ENCODE measurements at regions not wholly inside any gene's neighbourhood (a gene's known extent, or its start where the extent isn't known, plus 50 kb on each side); places are given as distances from the start of the nearest gene placed in this dataset.

DNA sequence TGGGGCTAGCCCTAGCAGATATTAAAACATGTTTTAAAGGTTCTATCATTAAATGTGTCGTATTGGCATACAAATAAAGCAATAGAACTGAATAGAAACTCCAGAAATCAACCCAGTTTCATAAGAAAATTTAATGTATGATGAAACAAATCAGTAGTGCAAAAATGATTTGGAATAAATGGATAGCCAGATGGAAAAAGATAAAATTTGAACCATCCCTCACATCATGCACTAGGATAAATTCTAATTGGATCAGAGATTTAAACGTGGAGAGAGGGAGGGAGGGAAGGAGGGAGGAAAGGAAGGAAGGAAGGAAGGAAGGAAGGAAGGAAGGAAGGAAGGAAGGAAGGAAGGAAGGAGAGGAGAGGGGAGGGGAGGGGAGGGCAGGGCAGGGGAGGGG, 235.3 kb downstream of the SEC61B start:
- 56 to 61% methylated on average over 2 of the region's 2 CpGs for WGBS, 2 donors (ENCODE audit: low coverage in 1 of 2)
- ATAC-seq, result no peak

GRCh38 chr9:99457981-99458380, 235.9 kb downstream of the SEC61B start:
- no peak for TF ChIP-seq POLR2A (IDR thresholded peaks at IDR 0.05)
- no peak for TF ChIP-seq EP300 (IDR thresholded peaks at IDR 0.05)
- no peak for TF ChIP-seq CTCF (IDR thresholded peaks at IDR 0.05)
- no peak for TF ChIP-seq POLR2AphosphoS5 (IDR thresholded peaks at IDR 0.05)
- Histone ChIP-seq H3K27ac (no peak overlapping the region), H3K4me3 (no peak overlapping the region), H3K36me3 (no peaks in the 10 kb centered on the region), H3K9me3 (no peaks in the 10 kb centered on the region), H3K27me3 (no peaks in the 10 kb centered on the region), H3K4me1 (no peaks in the 10 kb centered on the region)
- WGBS, 2 donors (ENCODE audit: low coverage in 1 of 2), result 57 to 76% methylated on average over 1 of the region's 1 CpG
- no peak for ATAC-seq

More for the DNA sequence above, 235.3 kb downstream of the SEC61B start:
- Histone ChIP-seq H3K27ac (no peak overlapping the region), H3K4me1 (no peaks in the 10 kb centered on the region), H3K4me3 (no peak overlapping the region), H3K27me3 (no peaks in the 10 kb centered on the region), H3K36me3 (no peaks in the 10 kb centered on the region), H3K9me3 (no peaks in the 10 kb centered on the region)
- TF ChIP-seq CTCF (IDR thresholded peaks at IDR 0.05) (no peak), EP300 (IDR thresholded peaks at IDR 0.05) (no peak), POLR2AphosphoS5 (IDR thresholded peaks at IDR 0.05) (no peak), POLR2A (IDR thresholded peaks at IDR 0.05) (no peak)

DNA sequence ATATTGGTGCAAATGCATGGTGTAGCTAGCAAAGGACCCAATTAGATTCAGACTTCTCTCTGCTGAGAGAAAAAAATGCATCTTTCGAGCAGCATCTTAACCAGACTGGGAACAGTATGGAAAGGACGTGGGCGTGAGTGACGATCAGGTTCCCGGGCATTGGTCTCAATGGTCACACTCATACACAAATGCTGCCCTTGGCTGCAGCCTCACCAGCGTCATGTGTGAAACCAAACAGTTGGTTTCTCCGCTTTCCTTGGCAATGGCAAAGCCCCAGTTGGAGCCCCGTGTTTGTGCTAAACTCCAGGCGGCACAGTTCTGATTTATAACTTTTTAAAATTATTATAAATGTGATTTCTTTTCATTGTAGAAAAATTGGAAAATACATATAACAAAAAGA, 237.8 kb downstream of the SEC61B start:
- Histone ChIP-seq H3K36me3 (no peaks in the 10 kb centered on the region), H3K9me3 (no peaks in the 10 kb centered on the region), H3K4me1 (peaks cover 0 to 2% (median 0%) of the 10 kb centered on the region in 3 donors), H3K4me3 (no peak overlapping the region), H3K27ac (no peak overlapping the region), H3K27me3 (no peaks in the 10 kb centered on the region)
- no peak for ATAC-seq
- TF ChIP-seq CTCF (IDR thresholded peaks at IDR 0.05) (no peak), EP300 (IDR thresholded peaks at IDR 0.05) (no peak), POLR2AphosphoS5 (IDR thresholded peaks at IDR 0.05) (no peak), POLR2A (IDR thresholded peaks at IDR 0.05) (no peak)
- 92% methylated on average over 8 to 9 of the region's 9 CpGs for WGBS, 2 donors (ENCODE audit: low coverage in 1 of 2)

DNA sequence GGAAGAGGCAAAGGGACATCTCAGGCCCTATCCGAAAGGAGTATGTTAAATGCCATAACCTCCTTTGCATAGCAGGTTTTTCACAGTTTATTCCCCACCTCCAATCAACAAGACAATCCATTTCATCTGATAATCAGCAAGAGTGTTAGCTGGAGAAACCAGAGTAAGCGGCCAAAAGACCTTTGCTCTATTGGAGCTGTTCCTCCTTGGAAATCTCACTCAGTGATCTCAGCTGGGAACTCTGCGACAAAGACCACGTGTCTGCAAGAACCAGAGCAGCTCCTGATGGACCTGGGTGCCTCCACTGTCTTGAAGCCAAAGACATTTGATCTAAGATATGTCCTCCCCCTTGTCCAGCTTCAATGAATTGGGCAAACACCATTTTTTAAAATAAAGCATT, 241.0 kb downstream of the SEC61B start:
- Histone ChIP-seq H3K27me3 (no peaks in the 10 kb centered on the region), H3K36me3 (no peaks in the 10 kb centered on the region), H3K4me1 (peaks cover 0 to 15% (median 0%) of the 10 kb centered on the region in 3 donors), H3K9me3 (no peaks in the 10 kb centered on the region), H3K4me3 (no peak overlapping the region), H3K27ac (no peak overlapping the region)
- ATAC-seq, result no peak
- no peak for TF ChIP-seq POLR2AphosphoS5 (IDR thresholded peaks at IDR 0.05)
- TF ChIP-seq EP300 (IDR thresholded peaks at IDR 0.05), result no peak
- TF ChIP-seq CTCF (IDR thresholded peaks at IDR 0.05), result no peak
- no peak for TF ChIP-seq POLR2A (IDR thresholded peaks at IDR 0.05)
- 89 to 100% methylated on average over 1 to 4 of the region's 4 CpGs for WGBS, 2 donors (ENCODE audit: low coverage in 1 of 2)

GRCh38 chr9:99464568-99464967, 242.5 kb downstream of the SEC61B start:
- H3K36me3 ChIP-seq, result no peaks in the 10 kb centered on the region
- TF ChIP-seq CTCF (IDR thresholded peaks at IDR 0.05), result no peak
- no peak for TF ChIP-seq EP300 (IDR thresholded peaks at IDR 0.05)
- no peak for TF ChIP-seq POLR2A (IDR thresholded peaks at IDR 0.05)
- TF ChIP-seq POLR2AphosphoS5 (IDR thresholded peaks at IDR 0.05), result no peak
- no peaks in the 10 kb centered on the region for H3K27me3 ChIP-seq
- 64% methylated on average over 4 of the region's 4 CpGs; no CpG with 5 or more reads in 1 of the 2 donors for WGBS, 2 donors (ENCODE audit: low coverage in 1 of 2)
- peak; percentile 21 for ATAC-seq
- peak overlapping the region in 1 of 4 donors; percentile 67 for H3K27ac ChIP-seq
- H3K4me3 ChIP-seq, result no peak overlapping the region
- no peaks in the 10 kb centered on the region for H3K9me3 ChIP-seq
- peaks cover 0 to 15% (median 0%) of the 10 kb centered on the region in 3 donors for H3K4me1 ChIP-seq
